BLaER1 (cell line): ENCODE measurements at regions not wholly inside any gene's neighbourhood (a gene's known extent, or its start where the extent isn't known, plus 50 kb on each side); places are given as distances from the start of the nearest gene placed in this dataset.

Experiments used
- H3K27ac ChIP-seq: shearing (Covaris generic); formaldehyde crosslinking; 2 replicates; pipeline ENCODE4 v1.8.1; 2022
- H3K27me3 ChIP-seq: shearing (Covaris generic); formaldehyde crosslinking; 2 replicates; pipeline ENCODE4 v1.8.1; 2022
- H3K36me3 ChIP-seq: shearing (Covaris generic); formaldehyde crosslinking; 2 replicates; pipeline ENCODE4 v1.8.1; 2022
- H3K4me1 ChIP-seq: shearing (Covaris generic); formaldehyde crosslinking; 2 replicates; pipeline ENCODE4 v1.8.1; 2022
- H3K4me2 ChIP-seq: shearing (Covaris generic); formaldehyde crosslinking; 2 replicates; pipeline ENCODE4 v1.8.1; 2022
- H3K4me3 ChIP-seq: shearing (Covaris generic); formaldehyde crosslinking; 2 replicates; pipeline ENCODE4 v1.8.1; 2022
- H3K9ac ChIP-seq: shearing (Covaris generic); formaldehyde crosslinking; 2 replicates; pipeline ENCODE4 v1.8.1; 2022
- H3K9me3 ChIP-seq: shearing (Covaris generic); formaldehyde crosslinking; 2 replicates; pipeline ENCODE4 v1.8.1; 2022
- H4K20me1 ChIP-seq: shearing (Covaris generic); formaldehyde crosslinking; 2 replicates; pipeline ENCODE4 v1.8.1; 2022
- Cebpa-rat ChIP-seq: shearing (Covaris generic); IDR thresholded peaks from 2 replicates; pipeline ENCODE4 v1.8.1; 2022

DNA sequence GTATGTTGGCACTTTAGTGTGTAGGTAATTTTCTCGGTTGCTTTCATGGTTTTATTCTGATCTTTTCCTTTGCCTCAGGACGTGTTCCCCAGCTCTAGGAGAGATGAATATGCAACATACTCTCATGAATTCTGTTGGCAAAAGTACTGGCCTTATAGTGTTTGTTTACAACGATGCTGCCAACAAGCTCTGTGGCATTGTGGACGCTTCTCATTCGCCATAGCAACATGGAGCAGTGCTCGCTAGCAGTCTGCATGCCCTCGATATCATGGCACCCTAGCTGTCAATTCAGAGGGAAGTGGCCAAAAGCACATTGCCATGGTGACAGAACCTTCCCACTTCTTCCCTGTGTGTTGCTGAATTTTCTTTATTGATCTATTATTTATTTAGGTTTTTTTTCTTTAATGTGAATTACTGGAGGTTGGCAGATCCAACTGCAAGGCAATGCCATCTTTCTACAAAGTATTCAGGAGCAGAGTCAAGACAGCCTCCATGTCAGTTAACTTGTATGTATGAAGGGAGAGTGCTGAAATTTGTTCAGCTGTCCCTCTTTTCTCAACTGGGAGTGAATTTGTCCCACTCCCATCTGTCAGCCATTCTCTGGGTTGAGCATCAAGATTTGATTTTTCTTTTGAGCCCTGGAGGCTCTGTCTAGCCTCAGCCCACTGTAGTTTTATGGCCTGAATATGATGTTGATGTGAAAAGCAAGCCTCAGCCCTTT lies 224.9 kb upstream of the VCX3A start:
- Histone ChIP-seq H3K36me3 (no peaks in the 10 kb centered on the region), H3K4me1 (no peaks in the 10 kb centered on the region), H3K27me3 (no peaks in the 10 kb centered on the region), H3K27ac (no peak overlapping the region), H3K9ac (no peak overlapping the region), H3K4me3 (no peak overlapping the region), H3K4me2 (no peak overlapping the region), H3K9me3 (no peaks in the 10 kb centered on the region), H4K20me1 (no peaks in the 10 kb centered on the region)
- no peak for TF ChIP-seq Cebpa-rat

DNA sequence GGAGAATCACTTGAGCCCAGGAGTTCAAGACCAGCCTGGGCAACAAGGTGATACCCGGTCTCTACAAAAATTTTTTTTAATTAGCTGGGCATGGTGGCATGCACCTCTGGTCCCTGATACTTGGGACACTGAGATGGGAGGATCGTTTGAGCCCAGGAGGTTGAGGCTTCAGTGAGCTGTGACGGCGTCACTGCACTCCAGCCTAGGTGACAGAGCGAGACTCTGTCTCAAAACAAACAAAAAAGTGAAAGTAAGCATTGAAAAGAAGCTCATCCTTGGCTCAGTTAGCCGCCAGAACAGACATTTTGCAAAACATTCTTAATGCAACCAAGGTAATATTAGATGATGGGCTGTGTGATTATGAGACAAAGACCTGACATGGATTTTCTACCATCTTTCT lies 223.3 kb upstream of the VCX3A start:
- H3K27ac ChIP-seq, result no peak overlapping the region
- no peak overlapping the region for H3K4me3 ChIP-seq
- TF ChIP-seq Cebpa-rat, result no peak
- H3K27me3 ChIP-seq, result no peaks in the 10 kb centered on the region
- H3K36me3 ChIP-seq, result no peaks in the 10 kb centered on the region
- no peaks in the 10 kb centered on the region for H4K20me1 ChIP-seq
- H3K9ac ChIP-seq, result no peak overlapping the region
- no peak overlapping the region for H3K4me2 ChIP-seq
- peaks cover 10% of the 10 kb centered on the region; the same call in 1 of the 2 replicates for H3K9me3 ChIP-seq
- no peaks in the 10 kb centered on the region for H3K4me1 ChIP-seq

DNA sequence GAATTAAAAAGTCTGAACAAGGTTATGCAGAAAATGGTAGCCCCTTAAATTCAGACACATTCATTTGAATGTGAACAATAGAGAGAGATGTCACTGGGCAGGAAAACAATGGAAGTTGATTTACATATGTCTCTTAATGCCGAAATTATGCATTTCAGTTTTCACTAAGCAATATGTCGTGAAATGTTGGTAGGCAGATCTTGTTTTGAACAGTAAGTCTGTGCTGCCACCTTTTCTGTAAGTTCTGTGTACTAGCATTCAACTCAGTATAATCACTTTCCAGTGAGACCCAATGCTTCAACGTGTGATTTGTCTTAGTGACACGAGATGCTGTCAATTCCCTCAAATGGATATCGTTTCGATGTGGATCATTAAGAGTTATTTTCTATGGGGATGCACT lies 222.7 kb upstream of the VCX3A start:
- Histone ChIP-seq H4K20me1 (no peaks in the 10 kb centered on the region), H3K4me3 (no peak overlapping the region), H3K4me2 (no peak overlapping the region), H3K9ac (no peak overlapping the region), H3K4me1 (no peaks in the 10 kb centered on the region), H3K9me3 (peaks cover 10% of the 10 kb centered on the region; the same call in 1 of the 2 replicates), H3K36me3 (no peaks in the 10 kb centered on the region), H3K27ac (no peak overlapping the region), H3K27me3 (no peaks in the 10 kb centered on the region)
- no peak for TF ChIP-seq Cebpa-rat

DNA sequence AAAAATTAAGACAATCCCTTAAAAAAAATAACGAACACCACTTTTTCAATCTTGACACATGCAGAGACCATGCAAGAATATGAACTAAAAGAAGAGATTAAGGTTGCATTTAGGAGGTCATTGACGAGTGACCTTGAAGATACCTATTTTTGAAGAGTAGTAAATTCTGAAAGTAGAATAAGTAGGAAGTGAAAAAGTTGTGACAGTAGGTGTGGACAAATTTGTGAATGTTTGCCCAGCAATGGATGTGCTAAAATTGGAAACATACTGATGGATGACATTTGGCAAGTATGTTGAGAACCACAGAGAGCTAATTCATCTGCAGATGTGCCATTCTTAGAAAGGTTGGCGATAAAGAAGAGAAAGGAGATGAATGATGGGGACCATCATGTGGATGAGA lies 213.7 kb upstream of the VCX3A start:
- H3K36me3 ChIP-seq, result no peaks in the 10 kb centered on the region
- no peak overlapping the region for H3K27ac ChIP-seq
- no peak overlapping the region for H3K9ac ChIP-seq
- no peaks in the 10 kb centered on the region for H4K20me1 ChIP-seq
- TF ChIP-seq Cebpa-rat, result no peak
- no peak overlapping the region for H3K4me3 ChIP-seq
- no peaks in the 10 kb centered on the region for H3K27me3 ChIP-seq
- H3K4me1 ChIP-seq, result no peaks in the 10 kb centered on the region
- H3K9me3 ChIP-seq, result 0 out of 2 replicates have a peak, but pooled peaks cover 4% of the 10 kb centered on the region
- no peak overlapping the region for H3K4me2 ChIP-seq

DNA sequence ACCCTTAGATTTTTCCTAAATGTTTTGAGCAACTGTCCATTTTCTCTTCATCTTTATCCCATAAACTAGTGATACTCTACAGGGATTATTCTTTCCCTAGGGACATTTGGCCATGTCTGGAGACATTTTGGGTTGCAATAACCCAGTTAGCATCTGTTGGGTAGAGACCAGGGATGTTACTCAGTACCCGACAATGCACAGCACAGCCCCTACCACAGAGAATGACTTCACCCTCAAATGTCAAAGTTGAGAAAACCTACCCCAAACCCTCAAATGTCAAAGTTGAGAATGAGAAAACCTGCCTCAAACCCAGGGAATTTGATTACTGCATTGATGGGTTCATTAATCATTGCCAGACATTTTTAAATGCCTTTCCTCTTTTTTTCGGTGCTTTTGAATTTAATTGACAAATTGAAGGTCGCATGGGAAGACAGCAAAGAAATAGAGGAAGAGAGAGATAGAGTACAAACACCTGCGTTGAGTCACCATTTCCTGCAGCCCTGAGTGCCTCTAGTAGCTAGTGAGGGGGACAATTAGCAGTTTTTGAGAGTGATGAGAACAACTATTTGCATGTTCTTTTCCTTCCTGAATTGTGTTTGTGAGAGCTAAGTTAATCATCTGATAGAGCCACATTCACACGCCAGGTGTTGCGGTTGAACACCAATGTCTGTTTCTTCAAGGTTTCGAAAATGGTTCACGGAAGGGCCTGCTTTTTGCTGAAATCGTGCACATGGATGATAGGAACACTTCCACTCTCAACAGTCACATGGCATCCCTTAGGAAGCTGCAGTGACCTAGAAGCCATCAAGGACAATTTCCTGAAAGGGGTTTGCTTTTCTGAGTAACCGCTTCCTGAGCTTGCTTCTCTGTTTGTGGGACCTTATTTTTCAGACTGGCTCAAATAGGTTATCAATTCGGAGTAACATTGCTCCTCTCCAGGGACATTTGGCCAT lies 203.9 kb upstream of the VCX3A start:
- H3K9me3 ChIP-seq, result no peaks in the 10 kb centered on the region
- H3K4me3 ChIP-seq, result no peak overlapping the region
- H4K20me1 ChIP-seq, result no peaks in the 10 kb centered on the region
- H3K27ac ChIP-seq, result no peak overlapping the region
- H3K4me1 ChIP-seq, result no peaks in the 10 kb centered on the region
- no peaks in the 10 kb centered on the region for H3K27me3 ChIP-seq
- no peak overlapping the region for H3K4me2 ChIP-seq
- no peaks in the 10 kb centered on the region for H3K36me3 ChIP-seq
- TF ChIP-seq Cebpa-rat, result no peak
- H3K9ac ChIP-seq, result no peak overlapping the region

DNA sequence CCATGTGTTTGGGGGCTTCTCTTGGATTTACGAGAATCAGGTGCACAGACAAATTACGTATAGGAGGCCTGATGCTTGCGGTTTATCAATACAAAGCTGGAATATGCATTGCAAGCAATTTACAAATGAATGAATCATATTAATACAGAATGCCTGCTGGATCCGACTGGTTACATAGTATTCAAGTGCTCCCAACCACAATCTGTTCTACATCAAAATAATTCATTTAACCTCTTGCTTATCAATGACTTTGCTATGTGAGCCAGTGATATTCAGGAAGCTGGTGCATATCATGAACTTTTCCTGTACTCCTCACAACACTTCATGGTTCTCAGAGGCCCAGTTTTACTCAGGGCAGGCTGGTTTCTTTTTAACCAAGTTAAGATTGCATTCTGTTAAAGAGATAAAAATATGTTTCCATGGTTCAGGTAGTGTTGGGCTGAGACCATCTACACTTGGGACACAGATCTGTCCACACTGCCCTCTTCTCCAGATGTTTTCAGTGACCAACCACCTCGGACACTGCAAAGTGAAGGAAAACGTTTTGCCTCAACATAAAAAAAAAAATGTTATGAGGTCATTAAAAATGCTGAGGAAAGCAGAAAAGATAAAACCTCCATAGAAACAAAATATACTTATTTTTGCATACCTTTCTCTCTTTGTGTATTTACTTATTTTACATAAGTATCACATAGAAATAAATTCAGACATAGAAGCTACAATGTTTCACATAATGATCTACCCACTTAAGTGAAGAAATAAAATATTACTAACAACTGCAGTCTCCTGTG lies 200.1 kb upstream of the VCX3A start:
- no peak for TF ChIP-seq Cebpa-rat
- H3K36me3 ChIP-seq, result no peaks in the 10 kb centered on the region
- peaks cover 15% of the 10 kb centered on the region for H3K4me1 ChIP-seq
- no peak overlapping the region for H3K27ac ChIP-seq
- no peaks in the 10 kb centered on the region for H3K27me3 ChIP-seq
- H3K4me3 ChIP-seq, result no peak overlapping the region
- no peaks in the 10 kb centered on the region; the same call in 1 of the 2 replicates for H3K9me3 ChIP-seq
- H3K9ac ChIP-seq, result no peak overlapping the region
- no peaks in the 10 kb centered on the region for H4K20me1 ChIP-seq
- no peak overlapping the region for H3K4me2 ChIP-seq

DNA sequence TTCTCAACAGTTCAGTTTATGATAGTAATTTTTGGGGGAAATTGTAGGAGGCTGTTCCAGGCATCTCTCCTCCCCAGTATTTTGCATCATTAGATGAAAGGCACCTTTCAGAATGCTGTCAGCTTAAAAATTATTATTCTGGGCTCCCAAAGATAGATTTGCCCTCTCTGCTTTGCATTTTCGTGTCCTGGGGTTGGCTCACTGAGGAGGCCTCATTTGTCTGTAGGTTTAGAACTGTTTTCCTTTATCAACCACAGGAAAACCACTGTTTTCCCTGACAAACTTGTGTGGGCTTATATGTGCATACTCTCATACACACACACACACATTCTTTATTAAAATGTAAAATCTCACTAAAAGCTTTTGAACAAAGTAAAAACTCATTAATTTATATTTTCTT lies 197.2 kb upstream of the VCX3A start:
- Histone ChIP-seq H3K4me1 (peaks cover 15% of the 10 kb centered on the region), H3K9me3 (peaks cover 4% of the 10 kb centered on the region; the same call in 1 of the 2 replicates), H3K36me3 (no peaks in the 10 kb centered on the region), H3K4me3 (no peak overlapping the region), H3K27ac (no peak overlapping the region), H3K9ac (no peak overlapping the region), H3K4me2 (peak overlapping the region; percentile 62), H4K20me1 (no peaks in the 10 kb centered on the region), H3K27me3 (no peaks in the 10 kb centered on the region)
- no peak for TF ChIP-seq Cebpa-rat

DNA sequence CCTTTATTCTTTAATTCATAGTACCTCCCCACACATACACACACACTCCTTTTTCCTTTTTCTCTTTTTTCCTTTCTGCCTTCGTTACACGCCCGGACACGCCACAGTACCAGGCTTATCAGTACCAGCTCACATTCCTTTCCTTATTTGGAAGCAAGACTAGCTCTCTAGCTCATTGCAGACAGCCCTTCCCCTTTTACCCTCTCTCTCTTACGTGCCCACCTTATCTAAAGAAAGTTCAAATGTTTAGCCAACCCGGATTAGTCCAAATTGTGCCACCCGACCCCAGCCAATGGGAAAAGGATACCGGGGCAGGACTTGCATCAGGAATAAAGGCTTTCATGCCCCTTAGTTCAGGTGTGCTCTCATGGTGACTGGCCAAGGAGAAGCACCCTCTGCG lies 194.7 kb upstream of the VCX3A start:
- no peak for TF ChIP-seq Cebpa-rat
- no peak overlapping the region for H3K4me3 ChIP-seq
- no peaks in the 10 kb centered on the region for H3K27me3 ChIP-seq
- no peak overlapping the region for H3K9ac ChIP-seq
- no peaks in the 10 kb centered on the region for H3K36me3 ChIP-seq
- H3K27ac ChIP-seq, result no peak overlapping the region
- H3K9me3 ChIP-seq, result peaks cover 4% of the 10 kb centered on the region; the same call in 1 of the 2 replicates
- no peak overlapping the region for H3K4me2 ChIP-seq
- no peaks in the 10 kb centered on the region for H4K20me1 ChIP-seq
- peaks cover 15% of the 10 kb centered on the region for H3K4me1 ChIP-seq

DNA sequence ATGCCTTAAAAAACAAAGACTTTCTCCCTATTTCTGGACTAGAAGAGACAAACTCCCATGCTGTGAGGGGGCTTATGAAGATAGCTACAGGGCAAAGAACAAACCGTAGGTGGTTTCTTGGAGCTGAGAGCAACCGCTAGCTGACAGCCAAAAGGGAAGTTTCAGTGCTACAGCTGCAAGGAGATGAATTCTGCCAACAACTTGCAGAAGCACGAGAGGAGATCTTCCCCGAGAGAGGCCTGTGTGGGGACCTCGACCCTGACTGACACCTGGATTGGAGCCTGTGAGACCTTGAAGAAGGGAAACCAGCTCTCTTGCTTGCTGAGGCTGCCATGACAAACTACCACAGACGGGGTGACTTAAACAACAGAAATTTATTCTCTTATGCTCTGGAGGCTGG lies 183.8 kb upstream of the VCX3A start:
- no peak overlapping the region for H3K4me3 ChIP-seq
- H3K4me2 ChIP-seq, result no peak overlapping the region
- no peaks in the 10 kb centered on the region for H3K9me3 ChIP-seq
- TF ChIP-seq Cebpa-rat, result no peak
- no peaks in the 10 kb centered on the region for H3K27me3 ChIP-seq
- H3K4me1 ChIP-seq, result no peaks in the 10 kb centered on the region
- H3K27ac ChIP-seq, result no peak overlapping the region
- no peak overlapping the region for H3K9ac ChIP-seq
- H4K20me1 ChIP-seq, result no peaks in the 10 kb centered on the region
- H3K36me3 ChIP-seq, result no peaks in the 10 kb centered on the region
